Keratinocyte (primary cell): ENCODE measurements at regions not wholly inside any gene's neighbourhood (a gene's known extent, or its start where the extent isn't known, plus 50 kb on each side); places are given as distances from the start of the nearest gene placed in this dataset.

Experiments
- CTCF ChIP-seq, 3 experiments: IDR thresholded peaks in 1 of 3; conservative IDR thresholded peaks in 1 of 3; optimal IDR thresholded peaks in 1 of 3; 2 replicates in 2 of 3; 3 replicates in 1 of 3; pipeline versions ENCODE3 to v1.5.1; 2011; ENCODE audit warnings: low read length in 3 of 3, mild to moderate bottlenecking in 3 of 3, moderate library complexity in 2 of 3, control low read depth in 1 of 3, inconsistent platforms in 1 of 3; ENCODE audit not compliant: insufficient read depth in 2 of 3; ENCODE audit errors: extremely low read depth in 1 of 3
- EZH2 ChIP-seq: IDR thresholded peaks from one replicate; pipeline ENCODE4 v1.6.1; 2012; ENCODE audit warnings: inconsistent platforms, mild to moderate bottlenecking, low read length, moderate library complexity

GRCh38 chr11:16434036-16434435 is 77.7 kb upstream of the SOX6 start:
- TF ChIP-seq CTCF (optimal IDR thresholded peaks at IDR 0.05 in 1 of 3, IDR thresholded peaks at IDR 0.05 in 1 of 3, conservative IDR thresholded peaks at IDR 0.05 in 1 of 3; ENCODE audit: extremely low read depth in 1 of 3, insufficient read depth in 2 of 3, low read length in 3 of 3) (no peak), EZH2 (no peak)
